ENCODE measurements at regions not wholly inside any gene's neighbourhood (a gene's known extent, or its start where the extent isn't known, plus 50 kb on each side); places are given as distances from the start of the nearest gene placed in this dataset.

GRCh38 chr2:13091455-13091854, 374.7 kb downstream of the TRIB2 start:
- no peak for TF ChIP-seq ZNF384 (IDR thresholded peaks at IDR 0.05)
- TF ChIP-seq SP1 (IDR thresholded peaks at IDR 0.05): no peak
- no peak for TF ChIP-seq FOXM1 (IDR thresholded peaks at IDR 0.05; ENCODE audit: borderline replicate concordance)
- no peak for TF ChIP-seq BHLHE40 (IDR thresholded peaks at IDR 0.05; ENCODE audit: borderline replicate concordance)
- TF ChIP-seq ELF4 (IDR thresholded peaks at IDR 0.05): no peak
- TF ChIP-seq L3MBTL2 (conservative IDR thresholded peaks at IDR 0.05): no peak
- TF ChIP-seq FOXA1 (IDR thresholded peaks at IDR 0.05): no peak
- TF ChIP-seq CTBP1 (IDR thresholded peaks at IDR 0.05; ENCODE audit: borderline replicate concordance): no peak
- TF ChIP-seq FOXK2 (IDR thresholded peaks at IDR 0.05): no peak
- no peak for TF ChIP-seq LEF1 (IDR thresholded peaks at IDR 0.05; ENCODE audit: borderline replicate concordance)
- no peak for TF ChIP-seq TARDBP (IDR thresholded peaks at IDR 0.05)
- no peak for TF ChIP-seq HDGF (IDR thresholded peaks at IDR 0.05; ENCODE audit: borderline replicate concordance)

All from HEK293T (cell line).